NCI-H69 (cell line): ENCODE measurements at regions not wholly inside any gene's neighbourhood (a gene's known extent, or its start where the extent isn't known, plus 50 kb on each side); places are given as distances from the start of the nearest gene placed in this dataset.

Experiments
- DNase-seq: peaks from one replicate; lab custom pipeline; 2025; lab: John Stamatoyannopoulos, UW

- no peak for DNase-seq
These were observed 103.3 kb upstream of the FAM9C start for GRCh38 chrX:13147733-13148132.

GRCh38 chrX:13147147-13147546 lies 102.7 kb upstream of the FAM9C start:
- no peak for DNase-seq

- no peak for DNase-seq
These were observed 100.7 kb upstream of the FAM9C start for GRCh38 chrX:13144927-13145655.

GRCh38 chrX:13142891-13143290 lies 98.5 kb upstream of the FAM9C start:
- no peak for DNase-seq

GRCh38 chrX:13140007-13140406 lies 95.6 kb upstream of the FAM9C start:
- no peak for DNase-seq

- no peak for DNase-seq
These were observed 87.1 kb upstream of the FAM9C start for GRCh38 chrX:13131396-13132137.

- DNase-seq, result no peak
These were observed 86.4 kb upstream of the FAM9C start for GRCh38 chrX:13130816-13131215.

- no peak for DNase-seq
These were observed 83.7 kb upstream of the FAM9C start for GRCh38 chrX:13128104-13128503.

- no peak for DNase-seq
These were observed 82.4 kb upstream of the FAM9C start for GRCh38 chrX:13126775-13127174.

- no peak for DNase-seq
These were observed 80.8 kb upstream of the FAM9C start for GRCh38 chrX:13125188-13125587.

GRCh38 chrX:13123857-13124345 lies 79.5 kb upstream of the FAM9C start:
- DNase-seq, result no peak

GRCh38 chrX:13123247-13123856 lies 78.9 kb upstream of the FAM9C start:
- peak; percentile 36 for DNase-seq

- no peak for DNase-seq
These were observed 76.7 kb upstream of the FAM9C start for GRCh38 chrX:13121020-13121555.

- no peak for DNase-seq
These were observed 75.6 kb upstream of the FAM9C start for GRCh38 chrX:13120017-13120416.

GRCh38 chrX:13119386-13119785 lies 75.0 kb upstream of the FAM9C start:
- DNase-seq, result no peak

GRCh38 chrX:13115146-13115855 lies 70.9 kb upstream of the FAM9C start:
- DNase-seq, result no peak

- no peak for DNase-seq
These were observed 68.1 kb upstream of the FAM9C start for GRCh38 chrX:13112499-13112898.

- peak; percentile 35 for DNase-seq
These were observed 66.3 kb upstream of the FAM9C start for GRCh38 chrX:13110433-13111324.

- DNase-seq, result no peak
These were observed 65.4 kb upstream of the FAM9C start for GRCh38 chrX:13109817-13110216.

GRCh38 chrX:13103914-13104274 lies 59.5 kb upstream of the FAM9C start:
- no peak for DNase-seq
